SU-DHL-6 (cell line): ENCODE measurements at regions not wholly inside any gene's neighbourhood (a gene's known extent, or its start where the extent isn't known, plus 50 kb on each side); places are given as distances from the start of the nearest gene placed in this dataset.

ENCODE experiments used
- H2AFZ ChIP-seq: fragments of 200-600 bp; sonication (generic); 2 replicates; pipeline ENCODE4 v1.6.1; 2014; ENCODE audit warnings: low read depth, mild to moderate bottlenecking, moderate library complexity, mixed read lengths, antibody characterized with exemption, low read length; ENCODE audit not compliant: severe bottlenecking
- H3F3A ChIP-seq: fragments of 200-600 bp; shearing (Covaris generic); 2 replicates; pipeline ENCODE4 v1.6.0; 2016; ENCODE audit warnings: antibody characterized with exemption, mild to moderate bottlenecking; ENCODE audit not compliant: insufficient read depth
- H3K27ac ChIP-seq: fragments of 200-600 bp; sonication (generic); 2 replicates; pipeline ENCODE4 v1.5.1; 2016; ENCODE audit warnings: low read depth, mild to moderate bottlenecking, low read length, moderate library complexity, mixed read lengths
- H3K27me3 ChIP-seq: fragments of 200-600 bp; sonication (generic), shearing (Covaris generic); 2 replicates; pipeline ENCODE4 v1.6.0; 2014; ENCODE audit warnings: mild to moderate bottlenecking, low read length
- H3K36me3 ChIP-seq: fragments of 200-600 bp; sonication (generic); 2 replicates; pipeline ENCODE4 v1.6.1; 2014; ENCODE audit warnings: mild to moderate bottlenecking, low read length, mixed read lengths
- H3K4me2 ChIP-seq: fragments of 300-600, 200-600 bp; shearing (Covaris generic), sonication (generic); 2 replicates; pipeline ENCODE4 v1.6.0; 2014; ENCODE audit warnings: low read length, low read depth, mild to moderate bottlenecking; ENCODE audit not compliant: poor library complexity, severe bottlenecking
- H3K4me3 ChIP-seq: fragments of 200-600 bp; sonication (generic); 2 replicates; pipeline ENCODE4 v1.5.1; 2014; ENCODE audit warnings: antibody characterized with exemption, low read length, mild to moderate bottlenecking, mixed read lengths; ENCODE audit not compliant: insufficient read depth, poor library complexity, severe bottlenecking
- H3K79me2 ChIP-seq: fragments of 200-600 bp; sonication (generic); 2 replicates; pipeline ENCODE4 v1.6.1; 2014; ENCODE audit warnings: mild to moderate bottlenecking, low read length, moderate library complexity; ENCODE audit not compliant: insufficient read depth
- H3K9ac ChIP-seq: fragments of 200-600 bp; sonication (generic); 2 replicates; pipeline ENCODE4 v1.7.0; 2014; ENCODE audit warnings: mild to moderate bottlenecking, low read length
- H3K9me2 ChIP-seq: fragments of 200-600 bp; sonication (generic); replicated peaks from 2 replicates; pipeline ENCODE4 v1.6.1; 2014; ENCODE audit warnings: low read length; ENCODE audit not compliant: insufficient read depth
- H3K9me3 ChIP-seq: fragments of 200-600 bp; sonication (generic); 2 replicates; pipeline ENCODE4 v1.6.1; 2014; ENCODE audit warnings: low read length, mixed read lengths; ENCODE audit not compliant: insufficient read depth
- H4K20me1 ChIP-seq: fragments of 200-600 bp; sonication (generic); 2 replicates; pipeline ENCODE4 v1.6.1; 2014; ENCODE audit warnings: low read depth, mild to moderate bottlenecking, antibody characterized with exemption, low read length, moderate library complexity, mixed read lengths
- CTCF ChIP-seq: fragments of 200-600 bp; sonication (generic); IDR thresholded peaks from one replicate; pipeline ENCODE4 v1.5.1; 2017; ENCODE audit warnings: antibody characterized with exemption, mild to moderate bottlenecking, low read length, moderate library complexity; ENCODE audit not compliant: insufficient read depth, poor library complexity, severe bottlenecking
- EZH2phosphoT487 ChIP-seq: fragments of 200-600 bp; sonication (generic), shearing (Covaris generic); conservative IDR thresholded peaks from 2 replicates; pipeline ENCODE4 v1.6.1; 2018; ENCODE audit warnings: mild to moderate bottlenecking, antibody characterized with exemption, low read length, moderate library complexity, mixed read lengths

DNA sequence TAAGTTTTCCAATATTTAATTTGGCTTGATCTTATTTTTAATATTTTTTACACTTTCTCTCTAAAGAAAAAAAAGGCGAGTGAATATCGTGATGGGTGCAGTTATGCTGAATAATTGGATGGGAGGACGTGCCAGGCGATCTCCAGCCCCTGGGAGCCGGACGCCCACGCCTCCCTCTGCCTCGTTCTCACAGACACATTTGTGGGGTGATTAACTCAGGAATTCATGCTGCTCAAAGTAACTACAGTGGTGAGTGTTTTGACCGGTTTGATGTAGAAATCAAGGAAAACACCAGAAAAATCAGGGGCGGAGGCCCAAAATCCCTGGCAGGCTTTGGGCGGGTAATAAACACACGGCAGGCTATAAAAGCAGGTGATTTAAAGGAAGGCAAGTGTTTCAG is 736.8 kb upstream of the SALL3 start:
- H2AFZ ChIP-seq = no peak overlapping the region
- no peaks in the 10 kb centered on the region for H3K9me2 ChIP-seq
- H3K27me3 ChIP-seq = no peaks in the 10 kb centered on the region
- no peak overlapping the region for H3K9ac ChIP-seq
- no peaks in the 10 kb centered on the region for H3K36me3 ChIP-seq
- no peak overlapping the region for H3K27ac ChIP-seq
- H3K4me3 ChIP-seq = no peak overlapping the region
- H3K9me3 ChIP-seq = no peaks in the 10 kb centered on the region
- no peaks in the 10 kb centered on the region for H3K79me2 ChIP-seq
- no peaks in the 10 kb centered on the region for H3F3A ChIP-seq
- H4K20me1 ChIP-seq = no peaks in the 10 kb centered on the region
- TF ChIP-seq CTCF = no peak
- TF ChIP-seq EZH2phosphoT487 = no peak
- no peak overlapping the region for H3K4me2 ChIP-seq

DNA sequence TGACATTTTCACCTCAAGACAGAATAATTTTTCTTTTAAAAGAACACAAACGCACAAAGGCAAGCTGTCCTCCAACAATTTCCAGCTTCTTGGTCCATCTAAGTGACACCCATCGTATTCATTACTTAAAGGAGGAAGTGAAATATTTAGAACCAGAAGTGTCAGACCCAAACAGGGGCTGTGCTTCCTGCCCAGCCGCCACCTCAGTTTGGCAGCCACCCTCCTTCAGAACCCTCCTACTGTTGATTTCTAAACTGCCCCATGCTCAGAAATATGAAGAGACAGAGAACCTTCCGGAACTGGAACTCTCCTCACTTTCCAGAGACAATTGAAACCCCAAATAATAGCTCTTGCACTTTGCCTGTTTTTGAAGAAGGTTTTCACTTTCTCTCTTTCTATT is 734.8 kb upstream of the SALL3 start:
- H4K20me1 ChIP-seq = no peaks in the 10 kb centered on the region
- H3K27me3 ChIP-seq = no peaks in the 10 kb centered on the region
- no peak overlapping the region for H3K4me3 ChIP-seq
- no peak overlapping the region for H3K27ac ChIP-seq
- no peaks in the 10 kb centered on the region for H3K9me3 ChIP-seq
- H3K36me3 ChIP-seq = no peaks in the 10 kb centered on the region
- no peak overlapping the region for H2AFZ ChIP-seq
- H3K4me2 ChIP-seq = no peak overlapping the region
- H3K9me2 ChIP-seq = no peaks in the 10 kb centered on the region
- H3K79me2 ChIP-seq = no peaks in the 10 kb centered on the region
- no peak overlapping the region for H3K9ac ChIP-seq
- no peak for TF ChIP-seq CTCF
- TF ChIP-seq EZH2phosphoT487 = no peak
- no peaks in the 10 kb centered on the region for H3F3A ChIP-seq

- Histone ChIP-seq H3K9me2 (no peaks in the 10 kb centered on the region), H2AFZ (no peak overlapping the region), H3F3A (no peaks in the 10 kb centered on the region), H3K4me2 (no peak overlapping the region), H3K27me3 (no peaks in the 10 kb centered on the region), H3K79me2 (no peaks in the 10 kb centered on the region), H3K9ac (no peak overlapping the region), H4K20me1 (no peaks in the 10 kb centered on the region), H3K4me3 (no peak overlapping the region), H3K36me3 (no peaks in the 10 kb centered on the region), H3K9me3 (no peaks in the 10 kb centered on the region), H3K27ac (no peak overlapping the region)
- TF ChIP-seq EZH2phosphoT487 (no peak), CTCF (no peak)
These were observed 734.2 kb upstream of the SALL3 start for GRCh38 chr18:78245451-78245850.

DNA sequence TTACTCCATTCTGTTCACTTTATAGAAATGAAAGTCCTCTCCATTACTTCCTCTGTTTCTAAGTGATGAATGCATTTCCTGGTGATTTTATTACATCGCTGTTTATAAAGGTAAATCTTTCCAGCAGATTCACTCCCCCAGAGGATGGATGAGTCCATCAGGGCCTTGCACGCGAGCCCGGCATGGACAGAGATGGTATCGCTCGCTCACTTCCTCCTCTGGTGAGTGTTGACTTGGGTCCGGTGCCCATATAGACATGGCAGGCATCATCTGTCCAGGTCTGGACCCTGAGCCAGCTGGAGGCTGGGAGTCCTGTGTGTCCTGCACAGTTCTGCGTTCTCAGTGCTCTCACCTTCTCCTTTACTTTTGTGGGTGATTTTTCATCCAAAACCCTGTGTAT is 733.6 kb upstream of the SALL3 start:
- Histone ChIP-seq H3K79me2 (no peaks in the 10 kb centered on the region), H4K20me1 (no peaks in the 10 kb centered on the region), H3F3A (no peaks in the 10 kb centered on the region), H3K27ac (no peak overlapping the region), H3K27me3 (no peaks in the 10 kb centered on the region), H2AFZ (no peak overlapping the region), H3K36me3 (no peaks in the 10 kb centered on the region), H3K4me3 (no peak overlapping the region), H3K4me2 (no peak overlapping the region), H3K9ac (no peak overlapping the region), H3K9me2 (no peaks in the 10 kb centered on the region), H3K9me3 (no peaks in the 10 kb centered on the region)
- TF ChIP-seq CTCF = no peak
- no peak for TF ChIP-seq EZH2phosphoT487
